Cardiac fibroblast (primary cell): ENCODE measurements at regions not wholly inside any gene's neighbourhood (a gene's known extent, or its start where the extent isn't known, plus 50 kb on each side); places are given as distances from the start of the nearest gene placed in this dataset.
A peak's percentile ranks its signal among the peaks of the same experiment; 100 is the strongest.
"Not testable (repeated sequence)": the region's sequence is repeated elsewhere in the genome, so short reads cannot be mapped to it uniquely, and the experiment has no call there.

Source experiments
- DNase-seq, 2 donors: peaks; one replicate each; pipeline versions ENCODE4 v3.0.0 to v3.0.0-alpha.2; 2010; ENCODE audit warnings: low read depth in 2 of 2
- H3K4me3 ChIP-seq, 2 donors: replicated peaks in 1 of 2; 1 replicate in 1 of 2; 2 replicates in 1 of 2; pipeline ENCODE4 v1.5.1; 2011; ENCODE audit warnings: low read depth in 2 of 2, low read length in 2 of 2, mild to moderate bottlenecking in 2 of 2, moderate library complexity in 1 of 2

GRCh38 chr2:87956613-87957012, 59.7 kb downstream of the RNU2-63P start:
- H3K4me3 ChIP-seq = not testable (repeated sequence)
- peak in 1 of 2 donors; percentile 5 for DNase-seq

- not testable (repeated sequence) for H3K4me3 ChIP-seq, DNase-seq
These were observed 67.3 kb downstream of the RNU2-63P start for GRCh38 chr2:87949008-87949407.

GRCh38 chr2:87946644-87947370, 69.5 kb downstream of the RNU2-63P start:
- not testable (repeated sequence) for DNase-seq, H3K4me3 ChIP-seq

- not testable (repeated sequence) for H3K4me3 ChIP-seq, DNase-seq
These were observed 77.0 kb downstream of the RNU2-63P start for GRCh38 chr2:87939299-87939698.

- H3K4me3 ChIP-seq, DNase-seq: not testable (repeated sequence)
These were observed 93.5 kb upstream of the RGPD2 start for GRCh38 chr2:87919023-87919665.

- not testable (repeated sequence) for H3K4me3 ChIP-seq, DNase-seq
These were observed 91.6 kb upstream of the RGPD2 start for GRCh38 chr2:87917194-87917593.

DNA sequence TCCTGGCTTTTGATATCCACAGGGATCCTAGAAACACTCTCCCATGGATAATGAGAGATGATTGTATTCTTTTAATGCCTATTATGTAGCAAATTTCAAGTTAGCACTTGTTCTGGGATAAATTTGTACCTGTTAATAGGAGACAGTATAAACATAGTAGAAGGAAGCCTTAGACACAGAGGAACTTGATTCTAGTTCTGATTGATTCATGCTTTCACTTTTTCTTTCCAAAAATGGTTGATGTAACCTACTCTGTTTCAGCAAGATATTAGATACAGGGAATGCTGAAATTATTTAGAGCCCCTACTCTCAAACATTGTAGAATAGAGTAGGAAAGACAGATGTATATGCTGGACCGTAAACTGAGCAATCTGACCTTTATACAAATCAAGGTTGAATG, 85.3 kb upstream of the RGPD2 start:
- H3K4me3 ChIP-seq, DNase-seq: not testable (repeated sequence)

GRCh38 chr2:87909042-87909441, 83.4 kb upstream of the RGPD2 start:
- not testable (repeated sequence) for DNase-seq, H3K4me3 ChIP-seq

- H3K4me3 ChIP-seq, DNase-seq: not testable (repeated sequence)
These were observed 82.0 kb upstream of the RGPD2 start for GRCh38 chr2:87907556-87908099.

DNA sequence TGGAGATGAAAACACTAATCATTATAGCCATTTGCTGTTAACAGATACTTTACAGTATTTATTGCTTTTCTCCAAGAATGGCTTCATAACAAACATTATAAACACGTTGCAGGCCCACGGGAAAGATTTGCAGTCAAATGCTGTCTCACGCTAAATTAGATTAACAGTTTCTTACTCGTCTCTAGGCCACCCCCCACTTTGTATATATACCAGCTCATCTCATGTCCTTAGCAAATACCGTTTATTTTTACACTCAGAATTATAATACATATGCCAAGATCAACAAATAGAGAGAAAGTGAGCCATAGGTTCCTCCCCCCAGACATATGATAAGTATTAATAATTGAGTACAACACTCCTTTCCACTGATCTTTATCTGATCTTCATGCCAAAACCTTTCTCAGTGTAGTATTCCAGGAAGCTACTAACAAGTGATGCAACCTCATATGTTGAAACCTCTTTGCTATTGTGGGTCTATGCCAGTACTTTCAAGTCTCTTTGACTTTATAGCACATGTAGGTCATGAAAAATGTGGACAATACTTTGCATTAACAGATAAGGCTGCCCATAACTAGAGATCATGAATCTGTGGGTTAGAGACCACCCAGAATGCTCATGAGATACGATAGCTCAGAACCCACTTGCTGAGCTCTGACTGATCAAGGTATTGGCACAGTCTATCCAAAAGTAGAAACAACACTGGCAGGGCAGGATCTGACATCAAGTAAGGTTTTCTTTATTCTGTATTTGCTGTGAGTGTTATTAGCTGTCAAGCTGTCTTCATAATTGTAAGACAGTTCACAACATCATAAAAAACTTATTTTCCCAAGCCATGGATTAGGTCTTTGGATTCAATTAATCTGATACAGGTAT, 77.9 kb upstream of the RGPD2 start:
- DNase-seq = peak; percentile 40 to 49
- not testable (repeated sequence) for H3K4me3 ChIP-seq

DNA sequence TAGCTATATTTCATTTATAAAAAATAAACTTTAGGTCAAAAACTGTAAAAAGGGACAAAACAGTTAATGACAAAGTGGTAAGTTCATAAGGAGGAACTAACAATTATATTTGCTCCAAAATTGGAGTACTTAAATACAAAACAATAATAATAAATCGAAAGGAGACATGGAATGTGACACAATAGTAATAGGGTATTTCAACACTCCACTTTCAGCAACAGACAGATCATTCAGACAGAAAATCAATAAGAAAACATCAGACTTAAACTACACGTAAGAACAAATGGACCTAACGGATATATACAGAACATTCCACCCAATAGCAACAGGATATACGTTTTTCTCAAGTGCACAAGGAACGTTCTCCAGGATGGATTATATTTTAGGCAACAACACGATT, 58.1 kb upstream of the RGPD2 start:
- not testable (repeated sequence) for DNase-seq, H3K4me3 ChIP-seq
